Activated naive CD8-positive, alpha-beta T cell treated with anti-CD3 and anti-CD28 coated beads, Interleukin-2, amount 50 U/mL, for 24 hours (primary cell): ENCODE measurements at regions not wholly inside any gene's neighbourhood (a gene's known extent, or its start where the extent isn't known, plus 50 kb on each side); places are given as distances from the start of the nearest gene placed in this dataset.

Source experiments
- ATAC-seq: fragments of 150-1000 bp; cut with Tn5 transposase; one replicate; pipeline ENCODE4 v1.10.0; 2021
- DNase-seq: peaks from one replicate; pipeline ENCODE4 v3.0.0; 2021
- H3K27ac Mint-ChIP-seq: one replicate; pipeline ENCODE4 v1.8.0; 2021; ENCODE audit warnings: mild to moderate bottlenecking, mixed read lengths
- H3K27me3 Mint-ChIP-seq: one replicate; pipeline ENCODE4 v1.8.0; 2021; ENCODE audit warnings: mixed read lengths
- H3K36me3 Mint-ChIP-seq: one replicate; pipeline ENCODE4 v1.8.0; 2021; ENCODE audit warnings: low read depth, mixed read lengths
- H3K4me1 Mint-ChIP-seq: one replicate; pipeline ENCODE4 v1.8.0; 2021; ENCODE audit warnings: mixed read lengths
- H3K4me3 Mint-ChIP-seq: one replicate; pipeline ENCODE4 v1.8.0; 2021; ENCODE audit warnings: mild to moderate bottlenecking, moderate library complexity, mixed read lengths
- H3K9me3 Mint-ChIP-seq: one replicate; pipeline ENCODE4 v1.8.0; 2021; ENCODE audit warnings: mixed read lengths

DNA sequence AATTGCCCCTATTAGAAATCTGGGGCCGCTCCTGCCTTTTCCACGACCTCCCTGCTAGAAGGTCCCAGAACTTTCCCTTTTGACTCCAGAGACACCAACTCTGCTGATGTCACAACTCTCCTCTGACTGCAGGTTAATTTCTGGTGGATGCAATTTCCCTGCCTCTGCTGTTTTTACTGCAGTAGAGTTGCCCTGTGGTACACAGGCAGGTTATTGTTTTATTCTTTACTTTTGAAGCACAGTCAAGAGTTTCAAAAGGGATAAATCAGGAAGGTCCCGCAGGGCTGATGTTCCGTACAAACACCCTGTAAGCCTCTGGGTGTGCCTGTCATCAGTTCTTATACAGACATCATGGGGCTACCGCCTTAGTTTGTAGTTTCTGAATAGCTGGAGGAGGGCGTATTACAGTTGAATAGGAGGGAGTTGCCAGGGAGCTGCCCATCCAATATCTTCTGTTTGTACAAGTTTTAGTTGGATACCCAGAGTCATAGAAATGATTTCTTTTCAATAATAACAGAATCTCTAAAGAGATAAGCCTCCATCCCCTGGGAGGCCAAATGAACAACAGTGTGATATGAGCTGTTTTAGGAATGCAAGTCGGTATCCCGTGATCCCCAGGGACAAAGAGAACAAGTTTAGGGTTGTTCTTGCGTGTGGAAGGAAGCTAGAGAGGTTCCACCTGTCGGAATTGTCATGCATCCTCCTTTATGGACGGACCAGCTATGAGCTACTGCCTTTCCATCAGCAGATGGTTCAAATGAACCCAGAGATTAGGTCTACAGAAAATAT is 108.4 kb upstream of the COPS8 start:
- no peak for DNase-seq
- Mint-ChIP-seq H3K4me3 (no peak overlapping the region), H3K36me3 (no peaks in the 10 kb centered on the region), H3K27ac (no peak overlapping the region), H3K9me3 (peaks cover 4% of the 10 kb centered on the region), H3K27me3 (peaks cover 2% of the 10 kb centered on the region), H3K4me1 (peaks cover 5% of the 10 kb centered on the region)
- ATAC-seq, result no peak

- DNase-seq, result no peak
- ATAC-seq, result no peak
- no peaks in the 10 kb centered on the region for H3K36me3 Mint-ChIP-seq
- no peak overlapping the region for H3K4me3 Mint-ChIP-seq
- peaks cover 2% of the 10 kb centered on the region for H3K27me3 Mint-ChIP-seq
- no peak overlapping the region for H3K27ac Mint-ChIP-seq
- H3K4me1 Mint-ChIP-seq, result peaks cover 3% of the 10 kb centered on the region
- H3K9me3 Mint-ChIP-seq, result peaks cover 8% of the 10 kb centered on the region
Measured at GRCh38 chr2:236977852-236978398, 107.8 kb upstream of the COPS8 start.

GRCh38 chr2:236979664-236980063 is 106.0 kb upstream of the COPS8 start:
- no peaks in the 10 kb centered on the region for H3K4me1 Mint-ChIP-seq

GRCh38 chr2:236980961-236981360 is 104.7 kb upstream of the COPS8 start:
- no peak for DNase-seq
- Mint-ChIP-seq H3K9me3 (peaks cover 21% of the 10 kb centered on the region), H3K4me3 (no peak overlapping the region), H3K27ac (no peak overlapping the region), H3K4me1 (peaks cover 3% of the 10 kb centered on the region), H3K27me3 (peaks cover 4% of the 10 kb centered on the region), H3K36me3 (no peaks in the 10 kb centered on the region)
- ATAC-seq, result no peak

More at GRCh38 chr2:236979664-236980063, 106.0 kb upstream of the COPS8 start:
- DNase-seq (no peak), ATAC-seq (no peak)
- peaks cover 4% of the 10 kb centered on the region for H3K27me3 Mint-ChIP-seq
- no peak overlapping the region for H3K4me3 Mint-ChIP-seq
- H3K27ac Mint-ChIP-seq, result no peak overlapping the region
- peaks cover 18% of the 10 kb centered on the region for H3K9me3 Mint-ChIP-seq
- H3K36me3 Mint-ChIP-seq, result no peaks in the 10 kb centered on the region

DNA sequence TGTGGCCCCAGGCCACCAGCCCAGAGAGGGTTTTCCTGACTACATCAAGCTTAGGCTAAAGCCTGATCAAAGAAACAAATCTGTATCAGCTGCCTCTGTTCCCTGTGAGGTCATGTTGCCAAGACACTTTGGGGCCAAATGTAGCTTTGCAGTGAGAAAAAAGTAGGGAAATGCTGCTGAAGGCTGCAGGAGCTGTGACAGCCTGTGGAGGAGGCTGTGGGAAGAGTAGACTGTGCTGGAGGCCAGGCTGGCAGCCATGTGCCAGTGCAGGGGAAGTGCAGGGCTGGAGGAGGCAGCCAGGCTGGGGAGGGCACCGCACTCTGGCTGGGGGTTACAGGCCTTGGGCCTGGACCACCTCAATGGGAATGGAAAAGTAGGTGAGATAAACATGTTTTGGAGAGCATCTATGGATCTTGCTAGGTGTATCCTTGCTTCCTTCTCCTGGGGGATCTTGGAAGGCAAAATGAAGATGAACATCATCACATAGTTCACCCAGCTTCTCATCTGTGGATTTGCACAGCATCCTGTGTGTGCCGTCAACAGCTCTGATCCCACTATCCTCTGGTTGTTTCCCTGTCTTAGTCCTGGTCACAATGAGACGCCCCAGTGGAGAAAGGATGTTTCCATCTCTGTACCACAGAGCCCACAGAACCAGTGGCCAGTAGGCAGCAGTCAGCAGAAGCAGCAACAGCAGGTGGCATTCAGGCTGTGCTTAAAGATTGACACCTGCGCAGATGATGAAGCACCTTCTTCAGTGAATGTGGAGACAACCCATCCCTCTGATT is 103.8 kb upstream of the COPS8 start:
- Mint-ChIP-seq H3K4me3 (no peak overlapping the region), H3K27me3 (peaks cover 4% of the 10 kb centered on the region), H3K27ac (no peak overlapping the region), H3K4me1 (peaks cover 7% of the 10 kb centered on the region), H3K36me3 (no peaks in the 10 kb centered on the region), H3K9me3 (peaks cover 21% of the 10 kb centered on the region)
- DNase-seq (no peak), ATAC-seq (no peak)

GRCh38 chr2:236982693-236983455 is 102.8 kb upstream of the COPS8 start:
- H3K27ac Mint-ChIP-seq, result no peak overlapping the region
- H3K9me3 Mint-ChIP-seq, result peaks cover 21% of the 10 kb centered on the region
- H3K36me3 Mint-ChIP-seq, result no peaks in the 10 kb centered on the region
- ATAC-seq (no peak), DNase-seq (no peak)
- H3K27me3 Mint-ChIP-seq, result peaks cover 4% of the 10 kb centered on the region
- H3K4me1 Mint-ChIP-seq, result peaks cover 7% of the 10 kb centered on the region
- no peak overlapping the region for H3K4me3 Mint-ChIP-seq

DNA sequence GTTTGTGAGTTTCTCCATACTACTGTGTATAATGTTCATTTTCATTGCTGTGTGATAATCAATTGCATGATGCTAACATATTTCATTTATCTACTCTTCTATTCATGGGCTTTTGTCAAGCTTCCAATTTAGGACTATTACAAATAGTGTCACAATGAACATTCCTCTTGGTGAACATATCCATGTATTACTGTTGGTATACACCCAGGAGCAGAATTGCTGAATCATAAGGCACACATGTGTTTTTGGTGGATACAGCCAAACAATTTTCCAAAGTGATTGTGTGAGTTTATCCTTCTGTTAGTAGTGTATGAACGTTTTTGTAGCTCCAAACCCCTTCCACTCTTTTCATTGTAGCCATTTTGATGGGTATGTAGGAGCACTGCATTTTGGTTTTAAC is 101.6 kb upstream of the COPS8 start:
- peaks cover 7% of the 10 kb centered on the region for H3K4me1 Mint-ChIP-seq
- no peak overlapping the region for H3K27ac Mint-ChIP-seq
- H3K4me3 Mint-ChIP-seq, result no peak overlapping the region
- peaks cover 21% of the 10 kb centered on the region for H3K9me3 Mint-ChIP-seq
- no peaks in the 10 kb centered on the region for H3K36me3 Mint-ChIP-seq
- DNase-seq (no peak), ATAC-seq (no peak)
- peaks cover 10% of the 10 kb centered on the region for H3K27me3 Mint-ChIP-seq

- H3K27ac Mint-ChIP-seq, result no peak overlapping the region
Measured at GRCh38 chr2:236985761-236986339, 99.8 kb upstream of the COPS8 start.

GRCh38 chr2:236986524-236987330 is 99.0 kb upstream of the COPS8 start:
- H3K36me3 Mint-ChIP-seq, result no peaks in the 10 kb centered on the region
- ATAC-seq, result no peak

More at GRCh38 chr2:236985761-236986339, 99.8 kb upstream of the COPS8 start:
- no peak for DNase-seq
- Mint-ChIP-seq H3K4me1 (peaks cover 7% of the 10 kb centered on the region), H3K27me3 (peaks cover 8% of the 10 kb centered on the region), H3K9me3 (peaks cover 21% of the 10 kb centered on the region), H3K36me3 (no peaks in the 10 kb centered on the region), H3K4me3 (no peak overlapping the region)
- ATAC-seq, result peak; percentile 54

GRCh38 chr2:236988216-236988615 is 97.5 kb upstream of the COPS8 start:
- Mint-ChIP-seq H3K9me3 (peaks cover 12% of the 10 kb centered on the region), H3K27me3 (peaks cover 13% of the 10 kb centered on the region), H3K4me1 (peaks cover 7% of the 10 kb centered on the region), H3K27ac (no peak overlapping the region), H3K4me3 (no peak overlapping the region), H3K36me3 (no peaks in the 10 kb centered on the region)
- DNase-seq (no peak), ATAC-seq (no peak)

More at GRCh38 chr2:236986524-236987330, 99.0 kb upstream of the COPS8 start:
- DNase-seq, result no peak
- Mint-ChIP-seq H3K4me3 (no peak overlapping the region), H3K27me3 (peaks cover 10% of the 10 kb centered on the region), H3K9me3 (peaks cover 20% of the 10 kb centered on the region), H3K4me1 (peaks cover 7% of the 10 kb centered on the region), H3K27ac (no peak overlapping the region)

DNA sequence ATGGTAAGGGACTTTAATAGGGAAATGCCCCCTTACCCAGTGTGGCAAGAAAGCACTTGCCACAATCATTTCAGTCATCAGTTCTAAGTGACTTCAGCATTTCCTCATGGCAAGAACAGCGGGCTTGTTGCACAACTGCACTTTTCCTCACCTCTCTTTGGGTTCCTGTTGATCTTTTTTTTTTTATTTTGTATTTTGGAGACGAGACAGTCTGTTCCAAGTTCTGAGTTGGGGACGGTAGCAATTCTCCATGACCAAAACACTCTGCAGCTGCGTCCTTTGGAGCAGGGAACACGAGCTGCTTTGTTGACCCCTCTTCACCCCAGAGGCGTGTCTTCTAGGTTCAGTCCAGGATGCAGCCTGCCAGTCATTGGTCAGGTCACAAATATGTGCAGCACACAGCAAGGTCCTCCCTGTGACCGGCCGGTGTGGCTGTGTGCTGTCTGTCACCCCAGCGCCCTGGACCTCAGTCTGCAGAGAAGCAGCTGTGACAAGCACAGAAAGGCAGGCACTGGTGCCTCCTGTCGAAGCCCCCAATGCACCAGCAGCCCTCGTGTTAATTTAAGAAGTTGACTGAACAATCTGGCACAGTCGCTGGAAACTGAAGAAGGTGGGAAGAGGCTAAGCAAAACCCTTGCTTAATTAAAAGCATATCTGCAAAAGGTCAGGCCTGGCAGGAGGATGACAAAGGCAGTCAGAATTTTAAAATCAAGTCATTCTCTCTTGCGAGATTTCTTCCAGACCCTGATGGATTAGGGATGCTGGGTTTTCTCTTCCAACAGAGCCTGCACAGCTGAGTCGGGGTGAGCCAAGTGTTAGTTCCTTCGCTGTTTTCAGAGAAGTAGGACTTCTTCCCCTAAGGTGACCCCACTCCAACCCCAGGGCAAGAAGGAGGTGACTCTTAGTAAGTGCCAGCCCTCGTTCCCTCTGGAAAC is 96.7 kb upstream of the COPS8 start:
- no peaks in the 10 kb centered on the region for H3K36me3 Mint-ChIP-seq
- no peak for ATAC-seq
- peaks cover 7% of the 10 kb centered on the region for H3K9me3 Mint-ChIP-seq
- no peak overlapping the region for H3K4me3 Mint-ChIP-seq
- DNase-seq, result no peak
- peaks cover 7% of the 10 kb centered on the region for H3K4me1 Mint-ChIP-seq
- no peak overlapping the region for H3K27ac Mint-ChIP-seq
- peaks cover 11% of the 10 kb centered on the region for H3K27me3 Mint-ChIP-seq

GRCh38 chr2:236990552-236990951 is 95.1 kb upstream of the COPS8 start:
- Mint-ChIP-seq H3K4me3 (no peak overlapping the region), H3K4me1 (peaks cover 7% of the 10 kb centered on the region), H3K27me3 (peaks cover 12% of the 10 kb centered on the region), H3K9me3 (no peaks in the 10 kb centered on the region), H3K36me3 (no peaks in the 10 kb centered on the region), H3K27ac (no peak overlapping the region)
- no peak for DNase-seq
- no peak for ATAC-seq

- H3K9me3 Mint-ChIP-seq, result no peaks in the 10 kb centered on the region
- no peak overlapping the region for H3K27ac Mint-ChIP-seq
- H3K4me1 Mint-ChIP-seq, result no peaks in the 10 kb centered on the region
- no peak for ATAC-seq
- no peak for DNase-seq
- peaks cover 15% of the 10 kb centered on the region for H3K27me3 Mint-ChIP-seq
- H3K4me3 Mint-ChIP-seq, result no peak overlapping the region
- no peaks in the 10 kb centered on the region for H3K36me3 Mint-ChIP-seq
Measured at GRCh38 chr2:236991874-236992273, 93.8 kb upstream of the COPS8 start.
